IMR-90 (cell line): ENCODE measurements at regions not wholly inside any gene's neighbourhood (a gene's known extent, or its start where the extent isn't known, plus 50 kb on each side); places are given as distances from the start of the nearest gene placed in this dataset.

Source experiments
- ATAC-seq: fragments of 200-7000 bp; cut with Tn5 transposase; 2 replicates; pipeline ENCODE4 v1.9.1; 2020; ENCODE audit warnings: low read depth, mild to moderate bottlenecking, moderate library complexity
- BruUV-seq: library from RNA; stranded (reverse); fragments of 400-500 nt; replicated peaks from 2 replicates; lab custom pipeline; 2021; lab: Mats Ljungman, UMichigan
- CTCF ChIA-PET: fragments of 300-600 bp; formaldehyde crosslinking; extraction: SDS; loops from one replicate; lab custom pipeline; 2021; ENCODE audit warnings: antibody characterized with exemption; lab: Yijun Ruan, JAX
- POLR2A ChIA-PET: fragments of 300-600 bp; sonication (Branson Sonifier 250); formaldehyde crosslinking; loops from one replicate; lab custom pipeline; 2022; ENCODE audit warnings: antibody characterized with exemption; ENCODE audit not compliant: unreplicated experiment; lab: Charles Lee
- DNase-seq: peaks from one replicate; pipeline ENCODE4 v3.0.0; 2013
- H2AFZ ChIP-seq: replicated peaks from 2 replicates; pipeline ENCODE3; 2013; ENCODE audit warnings: low read length, mild to moderate bottlenecking; ENCODE audit not compliant: poor library complexity
- H2AK5ac ChIP-seq: 2 replicates; pipeline ENCODE4 v1.6.1; 2013; ENCODE audit warnings: low read depth, low read length, inconsistent platforms
- H2AK9ac ChIP-seq: replicated peaks from 2 replicates; pipeline ENCODE3; 2013; ENCODE audit warnings: mild to moderate bottlenecking, low read depth, low read length, moderate library complexity; ENCODE audit not compliant: poor library complexity
- H2BK120ac ChIP-seq: 2 replicates; pipeline ENCODE4 v1.6.1; 2013; ENCODE audit warnings: low read depth, low read length, inconsistent platforms
- H2BK15ac ChIP-seq: 3 replicates; pipeline ENCODE4 v1.6.1; 2013; ENCODE audit warnings: low read depth, low read length, inconsistent platforms
- H2BK20ac ChIP-seq: 2 replicates; pipeline ENCODE4 v1.6.1; 2013; ENCODE audit warnings: low read depth, mild to moderate bottlenecking, inconsistent platforms, low read length, moderate library complexity
- H2BK5ac ChIP-seq: 2 replicates; pipeline ENCODE4 v1.6.1; 2013; ENCODE audit warnings: mild to moderate bottlenecking, low read depth, low read length, inconsistent platforms; ENCODE audit not compliant: poor library complexity, severe bottlenecking
- H3K14ac ChIP-seq: replicated peaks from 2 replicates; pipeline ENCODE4 v1.6.1; 2013; ENCODE audit warnings: low read depth, low read length, inconsistent platforms
- H3K18ac ChIP-seq: 2 replicates; pipeline ENCODE4 v1.6.1; 2013; ENCODE audit warnings: low read depth, low read length, control low read depth
- H3K23ac ChIP-seq: 2 replicates; pipeline ENCODE4 v1.6.1; 2013; ENCODE audit warnings: low read depth, low read length, inconsistent platforms
- H3K27ac ChIP-seq: 2 replicates; pipeline ENCODE4 v1.5.1; 2013; ENCODE audit warnings: mild to moderate bottlenecking, control low read depth, low read length; ENCODE audit not compliant: insufficient read depth
- H3K27me3 ChIP-seq: 2 replicates; pipeline ENCODE4 v1.6.1; 2013; ENCODE audit warnings: low read length; ENCODE audit not compliant: control insufficient read depth, insufficient read depth
- H3K36me3 ChIP-seq: 2 replicates; pipeline ENCODE4 v1.6.1; 2013; ENCODE audit warnings: low read length, mixed read lengths; ENCODE audit not compliant: control insufficient read depth, insufficient read depth
- H3K4ac ChIP-seq: 2 replicates; pipeline ENCODE4 v1.6.1; 2013; ENCODE audit warnings: low read depth, low read length, inconsistent platforms
- H3K4me1 ChIP-seq: 2 replicates; pipeline ENCODE4 v1.6.1; 2013; ENCODE audit warnings: low read length, mixed read lengths; ENCODE audit not compliant: control insufficient read depth, insufficient read depth
- H3K4me2 ChIP-seq: 2 replicates; pipeline ENCODE4 v1.6.1; 2013; ENCODE audit warnings: low read depth, mild to moderate bottlenecking, control low read depth, low read length, moderate library complexity
- H3K4me3 ChIP-seq: 2 replicates; pipeline ENCODE4 v1.5.1; 2013; ENCODE audit warnings: low read depth, mild to moderate bottlenecking, control low read depth, low read length, moderate library complexity; ENCODE audit not compliant: insufficient read depth
- H3K56ac ChIP-seq: 2 replicates; pipeline ENCODE4 v1.6.1; 2013; ENCODE audit warnings: low read length, inconsistent platforms; ENCODE audit not compliant: insufficient read depth; ENCODE audit errors: extremely low read depth
- H3K79me1 ChIP-seq, 2 experiments: 2 replicates each; pipeline ENCODE4 v1.6.1; 2013; ENCODE audit warnings: low read length in 2 of 2, inconsistent platforms in 1 of 2, low read depth in 1 of 2
- H3K9ac ChIP-seq: 2 replicates; pipeline ENCODE4 v1.6.1; 2013; ENCODE audit warnings: low read depth, low read length, control low read depth
- H3K9me1 ChIP-seq: 2 replicates; pipeline ENCODE4 v1.6.1; 2013; ENCODE audit warnings: low read length, inconsistent platforms; ENCODE audit not compliant: insufficient read depth
- H3K9me3 ChIP-seq: 2 replicates; pipeline ENCODE4 v1.6.1; 2013; ENCODE audit warnings: low read length; ENCODE audit not compliant: control insufficient read depth, insufficient read depth
- H4K20me1 ChIP-seq: 2 replicates; pipeline ENCODE4 v1.6.1; 2013; ENCODE audit warnings: low read length, inconsistent platforms; ENCODE audit not compliant: insufficient read depth
- H4K5ac ChIP-seq: 2 replicates; pipeline ENCODE4 v1.6.1; 2013; ENCODE audit warnings: mild to moderate bottlenecking, low read depth, low read length, control low read depth
- H4K8ac ChIP-seq, 2 experiments: 2 replicates each; pipeline ENCODE4 v1.6.1; 2013; ENCODE audit warnings: low read depth in 2 of 2, low read length in 2 of 2, control low read depth in 1 of 2, inconsistent platforms in 1 of 2
- H4K91ac ChIP-seq: 2 replicates; pipeline ENCODE4 v1.6.1; 2013; ENCODE audit warnings: low read depth, low read length, inconsistent platforms; ENCODE audit not compliant: insufficient read depth
- FOS ChIP-seq: fragments of 150-350 bp; IDR thresholded peaks from 2 replicates; pipeline ENCODE4 v1.6.1; 2016; ENCODE audit warnings: low read depth, low read length
- NFE2L2 ChIP-seq: fragments of 150-350 bp; IDR thresholded peaks from 2 replicates; pipeline ENCODE4 v1.6.1; 2016; ENCODE audit warnings: low read depth, mild to moderate bottlenecking, low read length
- POLR2A ChIP-seq: IDR thresholded peaks from 2 replicates; pipeline ENCODE4 v1.6.1; 2012; ENCODE audit warnings: mild to moderate bottlenecking, low read depth, low read length
- RCOR1 ChIP-seq: IDR thresholded peaks from 2 replicates; pipeline ENCODE4 v1.6.1; 2012; ENCODE audit warnings: mild to moderate bottlenecking, low read length, improper control_type of control experiment; ENCODE audit not compliant: insufficient replicate concordance
- RFX5 ChIP-seq: IDR thresholded peaks from 2 replicates; pipeline ENCODE4 v1.8.0; 2012; ENCODE audit warnings: low read depth, mild to moderate bottlenecking, low read length, moderate library complexity
- WGBS, 2 experiments: methylation state at CpG; one replicate each; pipeline versions ENCODE4 v1.1.5 to v1.1.7; 2013; ENCODE audit warnings: missing lambda C conversion rate in 2 of 2; ENCODE audit not compliant: insufficient read length in 1 of 2; ENCODE audit errors: extremely low coverage in 2 of 2; 5-methylcytosine and 5-hydroxymethylcytosine counted together
- dilution Hi-C: fragments of 300-500 bp; cut with HindIII; formaldehyde crosslinking; loops from one replicate; pipeline ENCODE4 v1.14.3; 2018; ENCODE audit warnings: low sequenced_read_pairs; ENCODE audit not compliant: unreplicated experiment
- in situ Hi-C: fragments of 300-500 bp; cut with MboI; formaldehyde crosslinking; loops from 3 replicates; pipeline ENCODE4 v1.14.3; 2019; ENCODE audit warnings: low sequenced_read_pairs, inconsistent platforms, mixed read lengths
- intact Hi-C: fragments of 100-400 bp; cut with micrococcal nuclease; formaldehyde crosslinking; loops from 2 replicates; pipeline ENCODE4 v1.10.0; 2022
- TF ChIP-seq, protein P1 (sequence below): fragments of 150-350 bp; IDR thresholded peaks from 2 replicates; pipeline ENCODE4 v1.6.1; 2016; ENCODE audit warnings: low read depth, mild to moderate bottlenecking, low read length, moderate library complexity, borderline replicate concordance
- TF ChIP-seq, protein P2 (sequence below): conservative IDR thresholded peaks from 2 replicates; pipeline ENCODE4 v1.5.1; 2012; ENCODE audit warnings: mild to moderate bottlenecking, low read depth, low read length, improper control_type of control experiment

- H3K9me3 ChIP-seq: no peaks in the 10 kb centered on the region
- no peak overlapping the region for H2BK15ac ChIP-seq
- no peak overlapping the region for H2AK9ac ChIP-seq
- no peak overlapping the region for H2BK5ac ChIP-seq
- no peak overlapping the region for H2BK20ac ChIP-seq
- ChIA-PET POLR2A (no interaction called here), CTCF (no interaction called here)
- no peak overlapping the region for H3K4ac ChIP-seq
- in situ Hi-C loops: no loop called here
- H4K91ac ChIP-seq: no peak overlapping the region
- no peak overlapping the region for H2BK120ac ChIP-seq
- TF ChIP-seq POLR2A (no peak), RCOR1 (no peak), FOS (no peak), NFE2L2 (no peak), RFX5 (no peak)
- TF ChIP-seq, protein P1, sequence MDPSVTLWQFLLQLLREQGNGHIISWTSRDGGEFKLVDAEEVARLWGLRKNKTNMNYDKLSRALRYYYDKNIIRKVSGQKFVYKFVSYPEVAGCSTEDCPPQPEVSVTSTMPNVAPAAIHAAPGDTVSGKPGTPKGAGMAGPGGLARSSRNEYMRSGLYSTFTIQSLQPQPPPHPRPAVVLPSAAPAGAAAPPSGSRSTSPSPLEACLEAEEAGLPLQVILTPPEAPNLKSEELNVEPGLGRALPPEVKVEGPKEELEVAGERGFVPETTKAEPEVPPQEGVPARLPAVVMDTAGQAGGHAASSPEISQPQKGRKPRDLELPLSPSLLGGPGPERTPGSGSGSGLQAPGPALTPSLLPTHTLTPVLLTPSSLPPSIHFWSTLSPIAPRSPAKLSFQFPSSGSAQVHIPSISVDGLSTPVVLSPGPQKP: no peak
- TF ChIP-seq, protein P2, sequence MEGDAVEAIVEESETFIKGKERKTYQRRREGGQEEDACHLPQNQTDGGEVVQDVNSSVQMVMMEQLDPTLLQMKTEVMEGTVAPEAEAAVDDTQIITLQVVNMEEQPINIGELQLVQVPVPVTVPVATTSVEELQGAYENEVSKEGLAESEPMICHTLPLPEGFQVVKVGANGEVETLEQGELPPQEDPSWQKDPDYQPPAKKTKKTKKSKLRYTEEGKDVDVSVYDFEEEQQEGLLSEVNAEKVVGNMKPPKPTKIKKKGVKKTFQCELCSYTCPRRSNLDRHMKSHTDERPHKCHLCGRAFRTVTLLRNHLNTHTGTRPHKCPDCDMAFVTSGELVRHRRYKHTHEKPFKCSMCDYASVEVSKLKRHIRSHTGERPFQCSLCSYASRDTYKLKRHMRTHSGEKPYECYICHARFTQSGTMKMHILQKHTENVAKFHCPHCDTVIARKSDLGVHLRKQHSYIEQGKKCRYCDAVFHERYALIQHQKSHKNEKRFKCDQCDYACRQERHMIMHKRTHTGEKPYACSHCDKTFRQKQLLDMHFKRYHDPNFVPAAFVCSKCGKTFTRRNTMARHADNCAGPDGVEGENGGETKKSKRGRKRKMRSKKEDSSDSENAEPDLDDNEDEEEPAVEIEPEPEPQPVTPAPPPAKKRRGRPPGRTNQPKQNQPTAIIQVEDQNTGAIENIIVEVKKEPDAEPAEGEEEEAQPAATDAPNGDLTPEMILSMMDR: no peak
- dilution Hi-C loops: no loop called here
- WGBS, 2 experiments: 51% methylated on average over 5 of the region's 18 CpGs; no CpG with 5 or more reads in 1 of the 2 experiments
- no peak overlapping the region for H3K18ac ChIP-seq
- DNase-seq (no peak), ATAC-seq (no peak)
- no peak overlapping the region for H3K4me2 ChIP-seq
- no TSS peak for BruUV-seq
- H2AK5ac ChIP-seq: no peak overlapping the region
- intact Hi-C loops: no loop called here
- H3K4me1 ChIP-seq: no peaks in the 10 kb centered on the region
- H3K27me3 ChIP-seq: peaks cover 5% of the 10 kb centered on the region; the same call in 1 of the 2 replicates
- no peaks in the 10 kb centered on the region for H4K20me1 ChIP-seq
- no peak overlapping the region for H3K23ac ChIP-seq
- no peaks in the 10 kb centered on the region for H3K36me3 ChIP-seq
- no peak overlapping the region for H3K9ac ChIP-seq
- H4K8ac ChIP-seq: no peak overlapping the region
- H3K9me1 ChIP-seq: no peaks in the 10 kb centered on the region
- H4K5ac ChIP-seq: no peak overlapping the region
- no peak overlapping the region for H3K56ac ChIP-seq
- no peak overlapping the region for H3K27ac ChIP-seq
- no peaks in the 10 kb centered on the region for H3K79me1 ChIP-seq
- peak overlapping the region; percentile 19 for H2AFZ ChIP-seq
- H3K4me3 ChIP-seq: no peak overlapping the region
- H3K14ac ChIP-seq: no peak overlapping the region
These were observed 62.7 kb upstream of the CACUL1 start for GRCh38 chr10:118817328-118818068.
